AG09319 (cell line): ENCODE measurements at regions not wholly inside any gene's neighbourhood (a gene's known extent, or its start where the extent isn't known, plus 50 kb on each side); places are given as distances from the start of the nearest gene placed in this dataset.

Experiments
- DNase-seq: peaks from one replicate; pipeline ENCODE4 v3.0.0-alpha.2; 2010; ENCODE audit warnings: low read depth; ENCODE audit errors: extremely low read depth
- TF ChIP-seq, protein P1 (sequence below): IDR thresholded peaks from 2 replicates; pipeline ENCODE4 v1.5.1; 2011; ENCODE audit warnings: low read depth, mild to moderate bottlenecking, inconsistent platforms, low read length, moderate library complexity

GRCh38 chr6:148653138-148653776 is 93.6 kb upstream of the UST start:
- DNase-seq, result no peak
- TF ChIP-seq, protein P1, sequence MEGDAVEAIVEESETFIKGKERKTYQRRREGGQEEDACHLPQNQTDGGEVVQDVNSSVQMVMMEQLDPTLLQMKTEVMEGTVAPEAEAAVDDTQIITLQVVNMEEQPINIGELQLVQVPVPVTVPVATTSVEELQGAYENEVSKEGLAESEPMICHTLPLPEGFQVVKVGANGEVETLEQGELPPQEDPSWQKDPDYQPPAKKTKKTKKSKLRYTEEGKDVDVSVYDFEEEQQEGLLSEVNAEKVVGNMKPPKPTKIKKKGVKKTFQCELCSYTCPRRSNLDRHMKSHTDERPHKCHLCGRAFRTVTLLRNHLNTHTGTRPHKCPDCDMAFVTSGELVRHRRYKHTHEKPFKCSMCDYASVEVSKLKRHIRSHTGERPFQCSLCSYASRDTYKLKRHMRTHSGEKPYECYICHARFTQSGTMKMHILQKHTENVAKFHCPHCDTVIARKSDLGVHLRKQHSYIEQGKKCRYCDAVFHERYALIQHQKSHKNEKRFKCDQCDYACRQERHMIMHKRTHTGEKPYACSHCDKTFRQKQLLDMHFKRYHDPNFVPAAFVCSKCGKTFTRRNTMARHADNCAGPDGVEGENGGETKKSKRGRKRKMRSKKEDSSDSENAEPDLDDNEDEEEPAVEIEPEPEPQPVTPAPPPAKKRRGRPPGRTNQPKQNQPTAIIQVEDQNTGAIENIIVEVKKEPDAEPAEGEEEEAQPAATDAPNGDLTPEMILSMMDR, result no peak

GRCh38 chr6:148657048-148657447 is 89.8 kb upstream of the UST start:
- peak; percentile 44 for DNase-seq

DNA sequence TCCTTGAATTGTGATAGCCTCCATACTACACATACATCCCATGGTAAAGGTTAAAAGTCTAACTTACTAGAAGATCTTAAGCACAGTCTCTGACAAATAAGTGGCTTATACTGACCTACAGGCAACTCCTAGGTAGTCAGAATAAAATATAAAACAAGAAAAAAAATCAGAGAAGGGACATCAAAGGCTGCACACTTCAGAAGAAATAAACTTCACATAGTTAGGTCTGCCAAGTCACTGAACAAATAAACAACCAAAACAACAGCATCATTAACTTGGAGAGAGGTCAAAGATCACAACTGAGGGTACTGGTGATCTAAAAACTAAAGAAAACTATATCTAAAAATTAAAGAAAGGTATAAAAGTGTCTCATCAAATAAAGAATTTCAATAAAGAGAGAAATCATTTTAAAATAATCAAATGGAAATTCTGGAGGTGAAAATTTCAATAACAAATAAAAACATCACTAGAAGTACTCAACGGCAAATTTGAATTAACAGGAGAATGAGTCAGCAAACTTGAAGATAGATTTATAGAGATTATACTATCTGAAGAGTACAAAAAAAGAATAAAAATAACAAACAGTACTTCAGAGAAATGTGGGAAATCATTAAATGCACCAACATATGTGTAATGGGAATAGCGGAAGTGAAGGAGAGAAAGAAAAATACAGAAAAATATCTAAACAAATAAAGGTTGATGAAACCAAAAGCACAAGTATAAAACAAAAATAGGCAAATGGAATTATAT is 88.0 kb upstream of the UST start:
- no peak for DNase-seq
- TF ChIP-seq, protein P1, result no peak

More at GRCh38 chr6:148657048-148657447, 89.8 kb upstream of the UST start:
- TF ChIP-seq, protein P1, result no peak

DNA sequence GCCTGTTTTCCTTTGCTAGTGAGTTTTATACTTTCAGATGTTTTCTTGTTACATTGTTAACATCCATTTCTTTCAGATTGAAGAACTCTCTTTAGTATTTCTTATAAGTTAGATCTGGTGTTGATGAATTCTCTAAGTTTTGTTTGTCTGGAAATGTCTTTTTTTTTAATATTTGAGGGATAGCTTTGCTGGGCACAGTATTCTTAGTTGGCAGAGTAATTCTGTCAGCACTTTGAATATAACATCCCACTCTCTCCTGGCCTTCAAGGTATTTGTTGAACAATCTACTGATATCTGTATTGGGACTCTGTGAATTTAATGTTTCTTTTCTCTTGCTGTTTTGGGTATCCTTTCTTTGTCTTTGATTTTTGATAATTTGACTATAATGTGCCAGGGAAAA is 79.4 kb upstream of the UST start:
- TF ChIP-seq, protein P1, result no peak
- no peak for DNase-seq

GRCh38 chr6:148671085-148671484 is 75.7 kb upstream of the UST start:
- TF ChIP-seq, protein P1, result no peak
- DNase-seq, result no peak

GRCh38 chr6:148671952-148672351 is 74.9 kb upstream of the UST start:
- no peak for DNase-seq
- TF ChIP-seq, protein P1, result no peak

GRCh38 chr6:148674306-148674705 is 72.5 kb upstream of the UST start:
- TF ChIP-seq, protein P1, result no peak
- no peak for DNase-seq
